Heart left ventricle (tissue), 13 donors: ENCODE measurements at regions not wholly inside any gene's neighbourhood (a gene's known extent, or its start where the extent isn't known, plus 50 kb on each side); places are given as distances from the start of the nearest gene placed in this dataset.

ENCODE experiments used
- CTCF ChIP-seq, 12 donors: fragments of 200-600 bp; sonication (generic) in 4 of 12; IDR thresholded peaks; one replicate each; pipeline versions ENCODE4 v1.5.0 to v1.8.0; 2018 to 2022; ENCODE audit warnings: antibody characterized with exemption in 12 of 12, mild to moderate bottlenecking in 5 of 12
- POLR2A ChIP-seq, 2 donors: fragments of 450-650 bp; IDR thresholded peaks; one replicate each; pipeline ENCODE4 v1.6.1; 2017; ENCODE audit warnings: antibody characterized with exemption in 2 of 2, mild to moderate bottlenecking in 2 of 2, moderate library complexity in 2 of 2
- donor health status: ischemic (EF 13 %, LVEDD 7.1; RV severe dilation, severe dysfunction).
- donor health status: DM: no; HTN: yes; CAD: no.
- donor health status: DM: no; HTN: no; CAD: no.
- donor health status: ischemic (EF 25% LVEDD 6.9; RV normal size, moderate dysfunction).
- donor health status: ischemic (EF 25% LVEDD 5.7; RV mildly dilated, moderate dysfunction).
- donor health status: ischemic (EF 35%, LVEDD 5.7; RV mildly dilated, moderate dysfunction).
- donor health status: nonischemic (EF 11% LVEDD 7.7; RV severe dilation, severe dysfunction).
- donor health status: DM: yes; HTN: yes; CAD: no.
- donor health status: PGD.
- donor health status: ischemic (EF 29% LVEDD 5.4; RV normal size, mild dysfunction).
- donor health status: nonischemic (EF 23%, LVEDD 6.1; RV moderate dilation, normal function).

GRCh38 chr10:10520491-10521385, 496.9 kb upstream of the CELF2 start:
- TF ChIP-seq POLR2A (IDR thresholded peaks at IDR 0.05) (no peak), CTCF (IDR thresholded peaks at IDR 0.05) (no peak)
